WTC11 (cell line): ENCODE measurements at regions not wholly inside any gene's neighbourhood (a gene's known extent, or its start where the extent isn't known, plus 50 kb on each side); places are given as distances from the start of the nearest gene placed in this dataset.

ENCODE experiments used
- ATAC-seq: fragments of 200-7000 bp; cut with Tn5 transposase; 2 replicates; pipeline ENCODE4 v1.10.0; 2021; ENCODE audit warnings: mild to moderate bottlenecking, moderate library complexity
- CTCF ChIA-PET: fragments of 300-600 bp; sonication (Branson Sonifier 250); formaldehyde crosslinking; loops from one replicate; lab custom pipeline; 2021; ENCODE audit warnings: antibody characterized with exemption; lab: Charles Lee
- POLR2A ChIA-PET: fragments of 350-600 bp; sonication (Branson Sonifier 250); formaldehyde crosslinking; loops from one replicate; lab custom pipeline; 2021; ENCODE audit warnings: antibody characterized with exemption; lab: Charles Lee
- DNase-seq: peaks from one replicate; pipeline ENCODE4 v3.0.0; 2021; ENCODE audit warnings: low spot score
- H3K27ac Mint-ChIP-seq: 2 replicates; pipeline ENCODE4 v1.8.0; 2021; ENCODE audit warnings: mixed read lengths
- H3K27me3 Mint-ChIP-seq: 2 replicates; pipeline ENCODE4 v1.8.0; 2021; ENCODE audit warnings: low read depth, mild to moderate bottlenecking, moderate library complexity, mixed read lengths
- H3K36me3 Mint-ChIP-seq: 2 replicates; pipeline ENCODE4 v1.8.0; 2021; ENCODE audit warnings: mixed read lengths
- H3K4me1 Mint-ChIP-seq: 2 replicates; pipeline ENCODE4 v1.8.0; 2022; ENCODE audit warnings: mixed read lengths
- H3K4me3 Mint-ChIP-seq: 2 replicates; pipeline ENCODE4 v1.8.0; 2021; ENCODE audit warnings: mild to moderate bottlenecking, moderate library complexity, mixed read lengths
- H3K9me3 Mint-ChIP-seq: 2 replicates; pipeline ENCODE4 v1.8.0; 2021; ENCODE audit warnings: mixed read lengths
- CREM ChIP-seq: sonication (generic); formaldehyde crosslinking; IDR thresholded peaks from 2 replicates; pipeline ENCODE4 v1.8.1; 2022; ENCODE audit warnings: mild to moderate bottlenecking, missing genetic modification reagents, moderate library complexity
- ESRRA ChIP-seq: sonication (generic); formaldehyde crosslinking; IDR thresholded peaks from 2 replicates; pipeline ENCODE4 v1.8.1; 2022; ENCODE audit warnings: mild to moderate bottlenecking, missing genetic modification reagents, borderline replicate concordance
- ETV6 ChIP-seq: sonication (generic); formaldehyde crosslinking; IDR thresholded peaks from 2 replicates; pipeline ENCODE4 v1.8.1; 2022; ENCODE audit warnings: mild to moderate bottlenecking, missing genetic modification reagents
- GRHL2 ChIP-seq: fragments of 250-450 bp; sonication (Bioruptor Pico); IDR thresholded peaks from 2 replicates; pipeline ENCODE4 v1.8.0; 2022; ENCODE audit warnings: mild to moderate bottlenecking, moderate library complexity; ENCODE audit not compliant: insufficient replicate concordance, severe bottlenecking
- JAZF1 ChIP-seq: fragments of 250-450 bp; sonication (Bioruptor Pico); IDR thresholded peaks from 2 replicates; pipeline ENCODE4 v1.9.0; 2021; ENCODE audit warnings: moderate library complexity, mild to moderate bottlenecking, inconsistent platforms
- JUN ChIP-seq: sonication (generic); formaldehyde crosslinking; IDR thresholded peaks from 2 replicates; pipeline ENCODE4 v1.8.0; 2023; ENCODE audit warnings: mild to moderate bottlenecking, missing genetic modification reagents
- MYBL2 ChIP-seq: sonication (generic); formaldehyde crosslinking; IDR thresholded peaks from 2 replicates; pipeline ENCODE4 v1.8.1; 2023; ENCODE audit warnings: mild to moderate bottlenecking, moderate library complexity, missing genetic modification reagents
- NR1H2 ChIP-seq: sonication (generic); formaldehyde crosslinking; IDR thresholded peaks from 2 replicates; pipeline ENCODE4 v1.9.0; 2021; ENCODE audit warnings: mild to moderate bottlenecking, moderate library complexity, missing genetic modification reagents
- RELA ChIP-seq: sonication (generic); formaldehyde crosslinking; IDR thresholded peaks from 2 replicates; pipeline ENCODE4 v1.8.1; 2022; ENCODE audit warnings: missing genetic modification reagents, mild to moderate bottlenecking, borderline replicate concordance
- TEAD4 ChIP-seq: sonication (generic); formaldehyde crosslinking; IDR thresholded peaks from 2 replicates; pipeline ENCODE4 v1.8.0; 2022; ENCODE audit warnings: mild to moderate bottlenecking, missing genetic modification reagents
- TF ChIP-seq, protein P1 (sequence below): sonication (generic); formaldehyde crosslinking; IDR thresholded peaks from 2 replicates; pipeline ENCODE4 v1.8.1; 2023; ENCODE audit warnings: mild to moderate bottlenecking, missing genetic modification reagents
- TF ChIP-seq, protein P2 (sequence below): sonication (generic); formaldehyde crosslinking; IDR thresholded peaks from 2 replicates; pipeline ENCODE4 v1.8.1; 2022; ENCODE audit warnings: low read depth, mild to moderate bottlenecking, moderate library complexity, missing genetic modification reagents, borderline replicate concordance
- TF ChIP-seq, protein P3 (sequence below): sonication (generic); formaldehyde crosslinking; IDR thresholded peaks from 2 replicates; pipeline ENCODE4 v1.8.1; 2022; ENCODE audit warnings: missing genetic modification reagents, borderline replicate concordance
- TF ChIP-seq, protein P4 (sequence below): fragments of 250-450 bp; sonication (Bioruptor Pico); IDR thresholded peaks from 2 replicates; pipeline ENCODE4 v1.8.0; 2021; ENCODE audit warnings: mild to moderate bottlenecking
- TF ChIP-seq, protein P5 (sequence below): sonication (generic); formaldehyde crosslinking; IDR thresholded peaks from 2 replicates; pipeline ENCODE4 v1.8.0; 2022; ENCODE audit warnings: mild to moderate bottlenecking, missing genetic modification reagents
- TF ChIP-seq, protein P6 (sequence below): fragments of 250-450 bp; sonication (Bioruptor Pico); IDR thresholded peaks from 2 replicates; pipeline ENCODE4 v1.9.0; 2021; ENCODE audit warnings: mild to moderate bottlenecking
- TF ChIP-seq, protein P7 (sequence below): sonication (generic); formaldehyde crosslinking; IDR thresholded peaks from 2 replicates; pipeline ENCODE4 v1.8.0; 2023; ENCODE audit warnings: missing genetic modification reagents
- TF ChIP-seq, protein P8 (sequence below): sonication (generic); formaldehyde crosslinking; IDR thresholded peaks from 2 replicates; pipeline ENCODE4 v1.8.0; 2022; ENCODE audit warnings: missing genetic modification reagents

DNA sequence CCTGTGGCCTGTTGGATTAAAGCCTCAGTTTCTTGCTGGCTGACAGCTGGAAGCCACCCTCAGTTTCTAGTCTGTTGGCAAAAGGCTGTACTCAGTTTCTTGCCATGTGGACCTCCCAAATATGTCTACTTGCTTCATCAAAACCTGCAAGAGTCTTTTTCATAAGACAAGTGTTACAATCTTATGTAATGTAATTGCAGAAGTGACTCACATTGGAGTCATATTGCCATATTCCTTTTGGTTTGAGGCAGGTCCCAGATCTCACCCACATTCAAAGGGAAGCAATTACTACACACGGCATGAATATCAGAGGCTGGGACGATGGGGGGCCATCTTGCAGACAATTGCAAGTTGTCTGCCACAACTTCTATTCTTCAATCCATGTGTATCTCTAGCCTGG lies 286.7 kb upstream of the IL12B start:
- H3K27ac Mint-ChIP-seq, result no peak overlapping the region
- H3K4me3 Mint-ChIP-seq, result no peak overlapping the region
- POLR2A ChIA-PET, result no interaction called here
- TF ChIP-seq, protein P1, sequence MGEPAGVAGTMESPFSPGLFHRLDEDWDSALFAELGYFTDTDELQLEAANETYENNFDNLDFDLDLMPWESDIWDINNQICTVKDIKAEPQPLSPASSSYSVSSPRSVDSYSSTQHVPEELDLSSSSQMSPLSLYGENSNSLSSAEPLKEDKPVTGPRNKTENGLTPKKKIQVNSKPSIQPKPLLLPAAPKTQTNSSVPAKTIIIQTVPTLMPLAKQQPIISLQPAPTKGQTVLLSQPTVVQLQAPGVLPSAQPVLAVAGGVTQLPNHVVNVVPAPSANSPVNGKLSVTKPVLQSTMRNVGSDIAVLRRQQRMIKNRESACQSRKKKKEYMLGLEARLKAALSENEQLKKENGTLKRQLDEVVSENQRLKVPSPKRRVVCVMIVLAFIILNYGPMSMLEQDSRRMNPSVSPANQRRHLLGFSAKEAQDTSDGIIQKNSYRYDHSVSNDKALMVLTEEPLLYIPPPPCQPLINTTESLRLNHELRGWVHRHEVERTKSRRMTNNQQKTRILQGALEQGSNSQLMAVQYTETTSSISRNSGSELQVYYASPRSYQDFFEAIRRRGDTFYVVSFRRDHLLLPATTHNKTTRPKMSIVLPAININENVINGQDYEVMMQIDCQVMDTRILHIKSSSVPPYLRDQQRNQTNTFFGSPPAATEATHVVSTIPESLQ (CRISPR knock-in tag), result no peak
- TF ChIP-seq RELA (CRISPR knock-in tag) (no peak), GRHL2 (CRISPR knock-in tag) (no peak), ESRRA (CRISPR knock-in tag) (no peak), JAZF1 (no peak), TEAD4 (no peak), ETV6 (CRISPR knock-in tag) (no peak), CREM (CRISPR knock-in tag) (no peak), JUN (CRISPR knock-in tag) (no peak), MYBL2 (CRISPR knock-in tag) (no peak), NR1H2 (no peak)
- TF ChIP-seq, protein P2, sequence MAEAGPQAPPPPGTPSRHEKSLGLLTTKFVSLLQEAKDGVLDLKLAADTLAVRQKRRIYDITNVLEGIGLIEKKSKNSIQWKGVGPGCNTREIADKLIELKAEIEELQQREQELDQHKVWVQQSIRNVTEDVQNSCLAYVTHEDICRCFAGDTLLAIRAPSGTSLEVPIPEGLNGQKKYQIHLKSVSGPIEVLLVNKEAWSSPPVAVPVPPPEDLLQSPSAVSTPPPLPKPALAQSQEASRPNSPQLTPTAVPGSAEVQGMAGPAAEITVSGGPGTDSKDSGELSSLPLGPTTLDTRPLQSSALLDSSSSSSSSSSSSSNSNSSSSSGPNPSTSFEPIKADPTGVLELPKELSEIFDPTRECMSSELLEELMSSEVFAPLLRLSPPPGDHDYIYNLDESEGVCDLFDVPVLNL (CRISPR knock-in tag), result no peak
- TF ChIP-seq, protein P3, sequence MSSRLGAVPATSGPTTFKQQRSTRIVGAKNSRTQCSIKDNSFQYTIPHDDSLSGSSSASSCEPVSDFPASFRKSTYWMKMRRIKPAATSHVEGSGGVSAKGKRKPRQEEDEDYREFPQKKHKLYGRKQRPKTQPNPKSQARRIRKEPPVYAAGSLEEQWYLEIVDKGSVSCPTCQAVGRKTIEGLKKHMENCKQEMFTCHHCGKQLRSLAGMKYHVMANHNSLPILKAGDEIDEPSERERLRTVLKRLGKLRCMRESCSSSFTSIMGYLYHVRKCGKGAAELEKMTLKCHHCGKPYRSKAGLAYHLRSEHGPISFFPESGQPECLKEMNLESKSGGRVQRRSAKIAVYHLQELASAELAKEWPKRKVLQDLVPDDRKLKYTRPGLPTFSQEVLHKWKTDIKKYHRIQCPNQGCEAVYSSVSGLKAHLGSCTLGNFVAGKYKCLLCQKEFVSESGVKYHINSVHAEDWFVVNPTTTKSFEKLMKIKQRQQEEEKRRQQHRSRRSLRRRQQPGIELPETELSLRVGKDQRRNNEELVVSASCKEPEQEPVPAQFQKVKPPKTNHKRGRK (CRISPR knock-in tag), result no peak
- TF ChIP-seq, protein P4, sequence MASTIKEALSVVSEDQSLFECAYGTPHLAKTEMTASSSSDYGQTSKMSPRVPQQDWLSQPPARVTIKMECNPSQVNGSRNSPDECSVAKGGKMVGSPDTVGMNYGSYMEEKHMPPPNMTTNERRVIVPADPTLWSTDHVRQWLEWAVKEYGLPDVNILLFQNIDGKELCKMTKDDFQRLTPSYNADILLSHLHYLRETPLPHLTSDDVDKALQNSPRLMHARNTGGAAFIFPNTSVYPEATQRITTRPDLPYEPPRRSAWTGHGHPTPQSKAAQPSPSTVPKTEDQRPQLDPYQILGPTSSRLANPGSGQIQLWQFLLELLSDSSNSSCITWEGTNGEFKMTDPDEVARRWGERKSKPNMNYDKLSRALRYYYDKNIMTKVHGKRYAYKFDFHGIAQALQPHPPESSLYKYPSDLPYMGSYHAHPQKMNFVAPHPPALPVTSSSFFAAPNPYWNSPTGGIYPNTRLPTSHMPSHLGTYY (CRISPR knock-in tag), result no peak
- TF ChIP-seq, protein P5, sequence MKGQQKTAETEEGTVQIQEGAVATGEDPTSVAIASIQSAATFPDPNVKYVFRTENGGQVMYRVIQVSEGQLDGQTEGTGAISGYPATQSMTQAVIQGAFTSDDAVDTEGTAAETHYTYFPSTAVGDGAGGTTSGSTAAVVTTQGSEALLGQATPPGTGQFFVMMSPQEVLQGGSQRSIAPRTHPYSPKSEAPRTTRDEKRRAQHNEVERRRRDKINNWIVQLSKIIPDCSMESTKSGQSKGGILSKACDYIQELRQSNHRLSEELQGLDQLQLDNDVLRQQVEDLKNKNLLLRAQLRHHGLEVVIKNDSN, result no peak
- TF ChIP-seq, protein P6, sequence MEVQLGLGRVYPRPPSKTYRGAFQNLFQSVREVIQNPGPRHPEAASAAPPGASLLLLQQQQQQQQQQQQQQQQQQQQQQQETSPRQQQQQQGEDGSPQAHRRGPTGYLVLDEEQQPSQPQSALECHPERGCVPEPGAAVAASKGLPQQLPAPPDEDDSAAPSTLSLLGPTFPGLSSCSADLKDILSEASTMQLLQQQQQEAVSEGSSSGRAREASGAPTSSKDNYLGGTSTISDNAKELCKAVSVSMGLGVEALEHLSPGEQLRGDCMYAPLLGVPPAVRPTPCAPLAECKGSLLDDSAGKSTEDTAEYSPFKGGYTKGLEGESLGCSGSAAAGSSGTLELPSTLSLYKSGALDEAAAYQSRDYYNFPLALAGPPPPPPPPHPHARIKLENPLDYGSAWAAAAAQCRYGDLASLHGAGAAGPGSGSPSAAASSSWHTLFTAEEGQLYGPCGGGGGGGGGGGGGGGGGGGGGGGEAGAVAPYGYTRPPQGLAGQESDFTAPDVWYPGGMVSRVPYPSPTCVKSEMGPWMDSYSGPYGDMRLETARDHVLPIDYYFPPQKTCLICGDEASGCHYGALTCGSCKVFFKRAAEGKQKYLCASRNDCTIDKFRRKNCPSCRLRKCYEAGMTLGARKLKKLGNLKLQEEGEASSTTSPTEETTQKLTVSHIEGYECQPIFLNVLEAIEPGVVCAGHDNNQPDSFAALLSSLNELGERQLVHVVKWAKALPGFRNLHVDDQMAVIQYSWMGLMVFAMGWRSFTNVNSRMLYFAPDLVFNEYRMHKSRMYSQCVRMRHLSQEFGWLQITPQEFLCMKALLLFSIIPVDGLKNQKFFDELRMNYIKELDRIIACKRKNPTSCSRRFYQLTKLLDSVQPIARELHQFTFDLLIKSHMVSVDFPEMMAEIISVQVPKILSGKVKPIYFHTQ (CRISPR knock-in tag), result no peak
- TF ChIP-seq, protein P7, sequence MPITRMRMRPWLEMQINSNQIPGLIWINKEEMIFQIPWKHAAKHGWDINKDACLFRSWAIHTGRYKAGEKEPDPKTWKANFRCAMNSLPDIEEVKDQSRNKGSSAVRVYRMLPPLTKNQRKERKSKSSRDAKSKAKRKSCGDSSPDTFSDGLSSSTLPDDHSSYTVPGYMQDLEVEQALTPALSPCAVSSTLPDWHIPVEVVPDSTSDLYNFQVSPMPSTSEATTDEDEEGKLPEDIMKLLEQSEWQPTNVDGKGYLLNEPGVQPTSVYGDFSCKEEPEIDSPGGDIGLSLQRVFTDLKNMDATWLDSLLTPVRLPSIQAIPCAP (CRISPR knock-in tag), result no peak
- TF ChIP-seq, protein P8, sequence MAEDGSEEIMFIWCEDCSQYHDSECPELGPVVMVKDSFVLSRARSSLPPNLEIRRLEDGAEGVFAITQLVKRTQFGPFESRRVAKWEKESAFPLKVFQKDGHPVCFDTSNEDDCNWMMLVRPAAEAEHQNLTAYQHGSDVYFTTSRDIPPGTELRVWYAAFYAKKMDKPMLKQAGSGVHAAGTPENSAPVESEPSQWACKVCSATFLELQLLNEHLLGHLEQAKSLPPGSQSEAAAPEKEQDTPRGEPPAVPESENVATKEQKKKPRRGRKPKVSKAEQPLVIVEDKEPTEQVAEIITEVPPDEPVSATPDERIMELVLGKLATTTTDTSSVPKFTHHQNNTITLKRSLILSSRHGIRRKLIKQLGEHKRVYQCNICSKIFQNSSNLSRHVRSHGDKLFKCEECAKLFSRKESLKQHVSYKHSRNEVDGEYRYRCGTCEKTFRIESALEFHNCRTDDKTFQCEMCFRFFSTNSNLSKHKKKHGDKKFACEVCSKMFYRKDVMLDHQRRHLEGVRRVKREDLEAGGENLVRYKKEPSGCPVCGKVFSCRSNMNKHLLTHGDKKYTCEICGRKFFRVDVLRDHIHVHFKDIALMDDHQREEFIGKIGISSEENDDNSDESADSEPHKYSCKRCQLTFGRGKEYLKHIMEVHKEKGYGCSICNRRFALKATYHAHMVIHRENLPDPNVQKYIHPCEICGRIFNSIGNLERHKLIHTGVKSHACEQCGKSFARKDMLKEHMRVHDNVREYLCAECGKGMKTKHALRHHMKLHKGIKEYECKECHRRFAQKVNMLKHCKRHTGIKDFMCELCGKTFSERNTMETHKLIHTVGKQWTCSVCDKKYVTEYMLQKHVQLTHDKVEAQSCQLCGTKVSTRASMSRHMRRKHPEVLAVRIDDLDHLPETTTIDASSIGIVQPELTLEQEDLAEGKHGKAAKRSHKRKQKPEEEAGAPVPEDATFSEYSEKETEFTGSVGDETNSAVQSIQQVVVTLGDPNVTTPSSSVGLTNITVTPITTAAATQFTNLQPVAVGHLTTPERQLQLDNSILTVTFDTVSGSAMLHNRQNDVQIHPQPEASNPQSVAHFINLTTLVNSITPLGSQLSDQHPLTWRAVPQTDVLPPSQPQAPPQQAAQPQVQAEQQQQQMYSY, result no peak
- H3K36me3 Mint-ChIP-seq, result peaks cover 2% of the 10 kb centered on the region; the same call in 1 of the 2 replicates
- peaks cover 4% of the 10 kb centered on the region for H3K9me3 Mint-ChIP-seq
- no peak for DNase-seq
- peaks cover 26% of the 10 kb centered on the region for H3K4me1 Mint-ChIP-seq
- peaks cover 3% of the 10 kb centered on the region; the same call in 1 of the 2 replicates for H3K27me3 Mint-ChIP-seq
- CTCF ChIA-PET, result no interaction called here
- no peak for ATAC-seq
